ENCODE measurements at regions not wholly inside any gene's neighbourhood (a gene's known extent, or its start where the extent isn't known, plus 50 kb on each side); places are given as distances from the start of the nearest gene placed in this dataset.

GRCh38 chr2:134107402-134107801 lies 146.5 kb upstream of the MGAT5 start:
- H3K27me3 ChIP-seq (ENCODE audit: control insufficient read depth, insufficient read depth, low read length) = no peaks in the 10 kb centered on the region
- H2AFZ ChIP-seq (replicated peaks; ENCODE audit: low read length, poor library complexity) = no peak overlapping the region
- BruUV-seq (replicated peaks) = no TSS peak
- no peak overlapping the region for H3K14ac ChIP-seq (replicated peaks; ENCODE audit: low read depth, low read length)
- no peaks in the 10 kb centered on the region for H4K20me1 ChIP-seq (ENCODE audit: insufficient read depth, low read length)
- H4K91ac ChIP-seq (ENCODE audit: insufficient read depth, low read depth, low read length) = no peak overlapping the region
- no peak overlapping the region for H2BK20ac ChIP-seq (ENCODE audit: low read depth, low read length)
- H2BK120ac ChIP-seq (ENCODE audit: low read depth, low read length) = no peak overlapping the region
- no peak overlapping the region for H3K4me3 ChIP-seq (ENCODE audit: insufficient read depth, low read depth, low read length)
- H3K27ac ChIP-seq (ENCODE audit: insufficient read depth, low read length) = no peak overlapping the region
- no peaks in the 10 kb centered on the region for H3K36me3 ChIP-seq (ENCODE audit: control insufficient read depth, insufficient read depth, low read length)
- intact Hi-C loops (cut with micrococcal nuclease) = no loop called here
- H3K56ac ChIP-seq (ENCODE audit: extremely low read depth, insufficient read depth, low read length) = no peak overlapping the region
- H3K4me1 ChIP-seq (ENCODE audit: control insufficient read depth, insufficient read depth, low read length) = peaks cover 4% of the 10 kb centered on the region
- H2AK9ac ChIP-seq (replicated peaks; ENCODE audit: low read depth, low read length, poor library complexity) = no peak overlapping the region
- no peak overlapping the region for H3K23ac ChIP-seq (ENCODE audit: low read depth, low read length)
- TF ChIP-seq USF2 (IDR thresholded peaks at IDR 0.05; ENCODE audit: low read depth, low read length) (no peak), MAZ (IDR thresholded peaks at IDR 0.05; ENCODE audit: borderline replicate concordance, low read depth, low read length) (no peak), MXI1 (IDR thresholded peaks at IDR 0.05; ENCODE audit: borderline replicate concordance, low read depth, low read length) (no peak), ELK1 (IDR thresholded peaks at IDR 0.05; ENCODE audit: borderline replicate concordance, low read depth, low read length) (no peak), CTCF (conservative IDR thresholded peaks at IDR 0.05; ENCODE audit: low read depth, low read length) (no peak), CEBPB (IDR thresholded peaks at IDR 0.05; ENCODE audit: low read depth, low read length) (no peak), POLR2A (IDR thresholded peaks at IDR 0.05; ENCODE audit: low read depth, low read length) (no peak), CHD1 (IDR thresholded peaks at IDR 0.05; ENCODE audit: low read depth, low read length) (no peak), RFX5 (IDR thresholded peaks at IDR 0.05; ENCODE audit: low read depth, low read length) (no peak), RCOR1 (IDR thresholded peaks at IDR 0.05; ENCODE audit: insufficient replicate concordance, low read length) (no peak), RAD21 (IDR thresholded peaks at IDR 0.05; ENCODE audit: low read length) (no peak), SMC3 (IDR thresholded peaks at IDR 0.05; ENCODE audit: low read depth, low read length) (no peak), NFE2L2 (IDR thresholded peaks at IDR 0.05; ENCODE audit: low read depth, low read length) (no peak)
- POLR2A ChIA-PET (ENCODE audit: unreplicated experiment) = no interaction called here
- DNase-seq = no peak
- H3K9me3 ChIP-seq (ENCODE audit: control insufficient read depth, insufficient read depth, low read length) = peaks cover 9% of the 10 kb centered on the region
- ATAC-seq (ENCODE audit: low read depth) = no peak
- H4K8ac ChIP-seq (ENCODE audit: low read depth in 2 of 2, low read length in 2 of 2) = no peak overlapping the region
- no peak overlapping the region for H4K5ac ChIP-seq (ENCODE audit: low read depth, low read length)
- in situ Hi-C loops (cut with MboI; ENCODE audit: low sequenced_read_pairs) = no loop called here
- no peak overlapping the region for H2BK5ac ChIP-seq (ENCODE audit: low read depth, low read length, poor library complexity, severe bottlenecking)
- no peak overlapping the region for H3K18ac ChIP-seq (ENCODE audit: low read depth, low read length)
- H3K9me1 ChIP-seq (ENCODE audit: insufficient read depth, low read length) = no peaks in the 10 kb centered on the region
- dilution Hi-C loops (cut with HindIII; ENCODE audit: low sequenced_read_pairs, unreplicated experiment) = no loop called here
- H3K4me2 ChIP-seq (ENCODE audit: low read depth, low read length) = no peak overlapping the region
- no peak overlapping the region; the same call in 1 of the 2 replicates for H3K9ac ChIP-seq (ENCODE audit: low read depth, low read length)
- no peaks in the 10 kb centered on the region for H3K79me1 ChIP-seq (ENCODE audit: low read depth in 1 of 2, low read length in 2 of 2)
- CTCF ChIA-PET = interaction anchor here (1.5 kb wide), 1 partner anchor 220 kb away, joined by 3 read pairs; no protein-coding TSS in a partner anchor
- WGBS, 2 experiments (ENCODE audit: extremely low coverage in 2 of 2, insufficient read length in 1 of 2) = no CpG with 5 or more reads among the region's 3 CpGs
- no peak overlapping the region for H2BK15ac ChIP-seq (ENCODE audit: low read depth, low read length)
- H2AK5ac ChIP-seq (ENCODE audit: low read depth, low read length) = no peak overlapping the region; the same call in 1 of the 2 replicates
- H3K4ac ChIP-seq (ENCODE audit: low read depth, low read length) = no peak overlapping the region
